DMS53 treated with DMSO at 0.1 percent for 48 hours (cell line): ENCODE measurements at regions not wholly inside any gene's neighbourhood (a gene's known extent, or its start where the extent isn't known, plus 50 kb on each side); places are given as distances from the start of the nearest gene placed in this dataset.
"Not testable (repeated sequence)": the region's sequence is repeated elsewhere in the genome, so short reads cannot be mapped to it uniquely, and the experiment has no call there.

ENCODE experiments used
- DNase-seq: peaks from one replicate; lab custom pipeline; 2025; ENCODE audit not compliant: unreplicated experiment; lab: John Stamatoyannopoulos, UW

DNA sequence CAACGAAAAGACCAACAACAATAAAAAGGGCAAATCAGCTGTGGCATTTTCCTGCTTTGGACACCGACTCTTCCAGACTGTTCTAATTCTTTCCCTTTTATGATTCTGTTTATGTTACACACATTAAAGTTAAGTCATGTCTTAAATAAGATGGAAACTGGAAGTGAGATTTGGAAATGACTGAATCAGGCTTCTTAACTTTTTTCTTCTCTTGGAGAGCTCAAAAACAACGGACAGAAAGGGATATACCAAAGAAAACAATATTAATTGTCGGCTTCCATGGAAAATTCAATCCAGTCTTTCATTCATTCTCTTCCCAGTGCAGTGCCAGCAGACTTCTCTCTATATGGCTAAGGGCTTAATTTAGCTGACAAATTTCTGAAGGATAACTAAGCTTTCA is 214.9 kb upstream of the DDHD1 start:
- no peak for DNase-seq

DNA sequence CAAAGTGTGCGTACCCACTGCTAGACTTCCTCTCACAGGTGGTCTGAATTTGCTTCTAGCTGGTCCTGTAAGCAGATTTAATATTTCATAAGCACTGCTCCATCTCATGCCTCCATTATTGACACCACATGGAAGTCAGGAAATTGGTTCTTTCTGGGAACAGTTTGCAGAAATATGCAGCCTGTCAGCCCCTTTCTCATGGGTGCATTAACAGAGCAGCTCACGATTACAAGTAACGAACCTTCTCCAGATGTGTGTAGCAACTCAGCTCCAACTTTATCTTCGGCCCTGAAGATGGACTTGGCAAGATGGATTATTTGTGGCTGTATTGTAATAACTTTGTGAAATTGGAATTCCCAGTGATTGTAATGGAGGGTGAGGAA is 214.5 kb upstream of the DDHD1 start:
- no peak for DNase-seq

DNA sequence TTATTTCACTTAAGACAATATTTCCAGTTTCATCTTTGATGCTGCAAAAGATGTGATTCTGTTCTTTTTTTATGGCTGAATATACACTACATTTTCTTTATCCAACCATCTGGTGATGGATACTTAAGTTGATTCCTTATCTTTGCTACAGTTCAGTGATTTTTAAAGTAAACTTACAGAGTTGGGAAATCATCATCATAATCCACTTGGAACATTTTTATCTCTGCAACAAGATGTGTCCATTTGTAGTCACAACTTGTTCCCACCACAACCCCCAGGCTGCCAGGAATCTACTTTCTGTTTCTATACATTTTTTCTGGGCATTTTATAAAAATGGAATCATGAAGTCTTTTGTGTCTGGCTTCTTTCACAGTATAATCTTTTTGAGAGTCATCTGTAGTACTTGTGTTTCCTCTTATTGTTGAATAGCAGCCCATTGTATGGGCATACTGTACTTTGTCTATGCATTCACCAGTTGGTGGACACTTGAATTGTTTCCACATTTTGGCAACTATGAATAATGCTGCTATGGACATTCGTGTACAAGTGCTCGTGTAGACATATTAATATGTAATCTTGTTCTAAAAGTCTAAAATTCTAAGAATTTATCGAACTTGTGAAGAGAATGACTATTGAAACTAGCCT is 212.5 kb upstream of the DDHD1 start:
- no peak for DNase-seq

DNA sequence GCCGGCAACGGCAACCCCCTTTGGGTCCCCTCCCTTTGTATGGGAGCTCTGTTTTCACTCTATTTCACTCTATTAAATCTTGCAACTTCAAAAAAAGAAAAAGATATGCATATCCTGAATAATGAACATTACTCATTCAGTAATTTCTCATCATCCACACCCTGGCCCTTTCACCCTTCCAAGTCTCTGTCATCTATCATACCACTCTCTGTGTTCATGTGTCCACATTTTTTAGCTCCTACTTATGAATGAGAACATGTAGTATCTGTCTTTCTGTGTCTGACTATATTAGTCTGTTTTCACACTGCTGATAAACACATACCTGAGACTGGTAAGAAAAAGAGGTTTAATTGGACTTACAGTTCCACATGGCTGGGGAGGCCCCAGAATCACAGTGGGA is 209.8 kb upstream of the DDHD1 start:
- DNase-seq, result not testable (repeated sequence)

DNA sequence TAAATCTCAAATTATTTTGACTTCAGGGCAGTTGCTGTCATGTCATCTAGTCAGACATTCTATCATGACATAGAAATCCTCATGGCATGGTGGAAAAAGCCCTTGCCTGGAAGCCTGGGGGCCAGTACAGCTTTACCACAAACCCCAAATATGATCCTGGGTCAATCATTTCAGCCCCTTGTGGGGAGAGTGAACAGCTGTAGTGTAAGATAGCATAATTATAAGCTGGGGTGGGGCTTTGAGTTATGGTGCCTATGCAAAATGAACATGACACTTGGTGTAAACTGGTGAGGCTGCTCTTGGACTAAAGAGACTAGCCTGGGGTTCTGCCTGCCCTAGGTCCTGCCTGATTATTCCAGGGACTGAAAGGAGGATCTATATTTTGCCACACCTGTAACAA is 207.7 kb upstream of the DDHD1 start:
- DNase-seq, result no peak

DNA sequence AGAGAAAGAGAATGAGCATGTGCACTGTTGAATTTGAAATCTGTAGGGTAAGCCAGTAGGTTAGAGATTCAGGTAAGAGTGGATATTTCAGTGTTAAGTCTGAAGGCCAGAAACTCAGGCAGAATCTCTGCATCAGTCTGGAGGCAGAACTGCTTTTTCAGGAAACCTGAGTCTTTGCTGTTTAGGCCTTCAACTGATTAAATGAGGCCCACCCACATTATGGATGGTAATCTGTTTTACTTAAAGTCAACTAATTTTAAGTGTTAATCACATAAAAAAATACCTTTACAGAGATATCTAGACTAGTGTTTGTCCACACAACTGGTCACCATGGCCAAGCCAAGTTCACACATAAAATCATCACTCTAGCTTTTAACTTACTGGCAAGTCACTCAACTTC is 205.0 kb upstream of the DDHD1 start:
- no peak for DNase-seq

DNA sequence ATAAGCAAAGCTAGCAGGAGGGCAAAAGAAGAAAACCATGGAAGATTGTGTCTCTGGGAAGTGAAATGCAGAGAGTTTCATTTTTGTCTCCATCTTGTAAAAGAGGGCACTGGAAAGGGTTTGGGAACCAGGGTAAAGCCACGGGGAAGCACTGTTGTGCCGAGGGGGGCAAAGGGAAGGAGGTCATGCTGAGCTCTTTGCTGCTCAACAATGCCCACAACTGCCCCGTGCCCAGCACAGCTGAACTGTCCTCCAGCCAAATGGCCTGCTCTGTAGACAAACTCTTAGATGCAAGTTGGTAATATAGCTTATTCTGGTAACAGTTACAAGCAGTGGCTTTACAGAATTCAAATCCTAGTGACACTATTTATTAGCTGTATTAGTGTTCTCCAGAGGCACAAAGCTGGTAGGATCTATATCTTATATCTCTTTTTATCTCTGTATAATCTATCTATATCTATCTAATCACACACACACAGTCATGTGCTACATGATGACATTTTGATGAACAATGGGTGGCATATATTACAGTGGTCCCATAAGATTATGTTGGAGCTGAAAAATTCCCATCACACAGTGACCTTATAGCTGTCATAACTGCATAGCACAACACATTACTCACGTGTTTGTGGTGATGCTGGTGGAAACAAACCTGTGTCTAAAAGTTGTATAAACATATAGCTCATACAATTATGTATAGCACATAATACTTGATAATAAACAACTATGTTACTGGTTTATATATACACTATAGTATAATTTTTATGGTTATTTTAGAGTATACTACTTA is 203.4 kb upstream of the DDHD1 start:
- DNase-seq, result no peak

DNA sequence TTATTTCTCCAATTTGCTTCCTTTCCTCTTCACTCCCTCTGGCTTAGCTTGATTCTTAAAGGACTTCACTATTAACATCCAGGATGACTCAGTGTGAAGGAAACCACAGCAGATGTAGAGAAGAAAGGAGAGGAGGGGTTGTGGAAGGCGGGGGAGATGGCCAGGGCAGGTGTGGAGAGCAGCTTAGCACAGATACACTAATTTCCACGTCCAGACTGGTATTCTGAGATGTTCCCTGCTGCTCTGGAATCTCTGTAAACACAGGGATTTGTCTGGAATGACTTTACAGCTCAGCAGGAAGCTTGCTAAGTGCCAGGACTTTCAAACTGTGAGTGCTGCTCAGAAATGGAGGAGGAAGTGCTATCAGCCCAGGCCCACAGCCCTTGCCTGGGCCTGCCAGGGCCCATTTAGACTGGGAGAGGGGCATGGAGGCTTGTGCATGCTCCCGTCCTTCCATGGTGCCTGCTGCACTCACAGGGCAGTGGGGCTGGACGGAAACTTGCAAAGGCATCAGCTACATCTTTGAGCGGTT is 202.5 kb upstream of the DDHD1 start:
- DNase-seq, result no peak

DNA sequence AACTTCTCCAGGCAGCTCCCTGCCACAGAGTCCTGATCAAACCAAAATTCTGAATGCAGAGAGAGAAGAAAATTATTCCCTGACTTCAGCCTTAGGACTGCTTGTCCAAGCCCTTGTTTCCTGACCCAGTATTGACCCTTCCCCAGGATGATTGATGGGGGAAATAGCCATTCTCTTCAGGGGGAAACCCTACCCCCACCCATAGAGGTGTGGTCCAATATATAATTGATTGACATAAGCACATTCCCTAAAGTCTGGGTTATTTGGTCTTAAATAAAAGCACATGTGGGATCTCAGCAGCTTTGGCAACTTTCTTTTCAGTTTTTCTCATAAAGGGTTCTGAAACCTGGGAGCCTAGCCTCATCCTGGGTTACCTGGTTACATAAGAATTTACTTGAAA is 201.2 kb upstream of the DDHD1 start:
- no peak for DNase-seq

DNA sequence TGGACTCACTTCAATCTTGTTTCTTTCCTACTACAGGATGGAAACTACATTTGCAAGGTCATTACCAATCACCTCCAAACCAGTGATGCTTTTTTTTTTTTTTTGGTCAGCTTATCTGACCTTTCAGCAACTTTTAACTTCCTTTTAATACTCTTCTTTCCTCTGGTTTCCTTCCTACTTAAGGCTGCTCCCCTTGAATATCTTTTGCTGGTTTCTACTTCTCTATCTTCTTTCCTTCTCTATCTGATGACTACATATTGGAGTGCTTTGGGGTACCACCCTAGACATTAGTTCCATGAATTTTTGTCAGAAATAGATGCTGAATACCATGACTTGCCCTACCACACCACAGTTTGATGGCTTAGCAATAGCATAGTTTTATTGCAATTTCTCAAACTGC is 197.7 kb upstream of the DDHD1 start:
- DNase-seq, result no peak

DNA sequence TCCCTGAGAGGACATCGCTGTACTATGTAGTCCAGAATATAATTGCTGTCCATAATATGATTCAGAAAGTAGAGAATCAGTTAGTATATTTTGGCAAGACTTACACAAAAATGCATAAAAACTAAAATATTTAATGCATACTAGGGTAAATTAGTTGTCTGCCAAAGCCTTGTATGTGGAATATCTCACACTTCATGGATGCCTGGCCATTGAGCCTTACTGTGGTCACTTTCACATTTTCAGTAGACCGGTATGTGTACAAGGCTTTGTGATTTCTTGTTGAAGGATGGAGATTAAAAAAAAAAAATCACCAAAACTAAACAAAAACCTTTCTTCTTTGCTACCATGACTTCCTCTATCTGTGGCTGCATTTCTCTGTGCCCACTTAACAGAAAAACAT is 197.3 kb upstream of the DDHD1 start:
- no peak for DNase-seq

DNA sequence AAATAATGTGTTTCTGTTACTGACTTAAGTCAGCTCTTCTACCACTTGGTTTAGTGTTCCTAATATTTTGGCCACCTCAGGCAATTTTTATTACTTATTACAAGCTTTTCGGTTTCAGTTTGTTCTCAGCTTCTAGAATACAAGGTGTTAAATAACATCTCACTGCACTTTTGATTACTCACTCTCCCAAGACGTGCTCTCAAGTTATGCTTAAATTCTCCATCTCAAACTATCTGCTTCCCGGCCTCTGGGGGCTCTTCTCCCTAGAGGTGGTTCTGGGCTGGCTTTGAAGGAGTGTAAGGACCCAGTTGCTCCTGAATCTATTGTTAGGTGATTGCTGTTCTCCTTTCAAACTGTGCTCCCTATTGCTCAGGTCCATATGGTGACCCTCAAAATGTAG is 193.9 kb upstream of the DDHD1 start:
- no peak for DNase-seq

DNA sequence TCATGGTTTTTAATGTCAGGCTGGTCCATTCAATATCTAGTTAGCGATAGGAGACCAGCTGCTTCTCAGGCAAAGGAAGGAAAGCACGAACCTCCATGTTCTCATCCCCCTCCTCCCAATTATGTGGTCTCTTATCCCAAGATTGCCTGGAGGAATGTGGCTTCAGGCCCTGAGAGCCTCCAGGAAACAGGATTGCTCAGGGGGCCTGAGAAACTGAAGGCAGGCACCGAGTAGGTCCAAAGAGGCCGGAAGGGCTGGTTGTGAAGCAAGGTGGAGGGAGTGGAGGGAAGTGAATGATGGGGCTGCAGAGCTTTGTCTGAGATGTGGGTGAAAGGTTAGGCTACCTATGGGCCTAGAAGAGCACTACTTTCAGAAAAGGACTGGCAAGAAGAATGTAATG is 188.2 kb upstream of the DDHD1 start:
- DNase-seq, result no peak

DNA sequence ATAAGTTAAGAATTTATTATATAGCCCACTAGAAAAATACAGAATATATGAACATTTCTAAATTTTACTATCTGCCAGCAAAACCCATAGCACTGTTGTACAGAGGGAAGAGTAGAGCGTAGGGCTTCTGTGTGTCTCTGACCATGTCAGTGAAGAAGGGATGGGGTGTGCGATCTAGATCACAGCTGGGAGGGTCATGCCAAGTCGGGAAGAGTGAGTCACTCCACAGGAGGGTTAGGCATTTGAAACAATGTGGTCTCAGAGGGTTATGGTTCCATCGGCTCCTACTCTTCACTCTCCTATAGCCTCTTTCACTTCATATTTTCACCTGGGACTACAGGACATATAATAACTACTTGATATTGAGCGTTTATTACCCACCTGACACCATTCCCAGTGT is 185.1 kb upstream of the DDHD1 start:
- no peak for DNase-seq

DNA sequence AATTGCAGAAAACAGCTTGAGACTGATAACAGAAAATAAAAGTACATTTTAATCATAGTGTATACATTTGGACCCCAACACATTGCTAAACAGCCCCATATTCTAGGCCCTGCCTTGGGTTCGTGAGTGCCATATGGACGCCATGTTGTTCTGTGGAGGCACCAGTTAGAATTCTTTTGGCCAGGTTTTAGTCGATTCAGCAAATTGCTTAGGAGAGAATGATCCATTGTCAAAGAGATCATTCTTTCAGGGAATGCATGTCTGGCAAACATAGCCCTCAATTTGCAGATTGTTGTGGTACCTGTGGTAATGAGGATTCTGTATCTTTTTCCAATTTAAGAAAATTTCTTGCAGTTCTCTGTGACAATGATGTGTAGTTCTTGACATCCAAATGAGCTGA is 183.6 kb upstream of the DDHD1 start:
- DNase-seq, result no peak

DNA sequence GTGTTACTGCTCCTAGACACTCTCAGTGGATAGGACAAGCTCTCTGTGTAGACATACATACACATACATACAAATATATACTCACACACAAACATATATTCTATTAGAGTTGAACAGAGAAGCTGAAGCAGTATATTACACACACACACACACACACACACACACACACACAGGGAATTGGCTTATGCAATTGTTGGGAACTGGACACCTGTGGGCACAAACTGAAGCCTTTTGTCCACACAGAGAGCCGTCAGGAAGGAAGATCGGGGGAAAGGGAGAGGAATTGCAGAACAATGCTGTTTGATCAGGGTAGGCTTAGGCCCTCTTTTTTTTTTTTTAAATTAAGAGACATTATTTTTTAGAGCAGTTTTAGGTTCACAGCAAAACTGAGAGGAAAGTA is 180.7 kb upstream of the DDHD1 start:
- no peak for DNase-seq

DNA sequence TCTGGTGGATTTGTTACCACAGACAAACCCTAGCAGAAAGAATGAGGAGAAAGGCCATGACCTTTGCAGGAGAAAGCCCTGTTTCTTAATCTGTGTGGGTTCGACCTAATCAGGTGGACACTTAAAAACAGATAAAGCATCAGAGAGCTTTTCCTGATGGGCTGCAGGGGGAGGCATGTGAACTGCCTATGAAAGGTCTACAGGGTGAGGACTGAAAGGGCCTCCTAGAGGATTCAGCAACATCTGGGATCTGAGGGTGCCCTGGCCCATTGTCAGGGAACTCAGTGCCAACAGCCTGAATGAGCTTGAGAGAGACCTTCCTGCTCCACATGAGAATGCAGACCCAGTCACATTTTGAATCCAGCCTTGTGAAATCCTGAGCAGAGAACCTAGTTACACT is 178.8 kb upstream of the DDHD1 start:
- DNase-seq, result no peak

DNA sequence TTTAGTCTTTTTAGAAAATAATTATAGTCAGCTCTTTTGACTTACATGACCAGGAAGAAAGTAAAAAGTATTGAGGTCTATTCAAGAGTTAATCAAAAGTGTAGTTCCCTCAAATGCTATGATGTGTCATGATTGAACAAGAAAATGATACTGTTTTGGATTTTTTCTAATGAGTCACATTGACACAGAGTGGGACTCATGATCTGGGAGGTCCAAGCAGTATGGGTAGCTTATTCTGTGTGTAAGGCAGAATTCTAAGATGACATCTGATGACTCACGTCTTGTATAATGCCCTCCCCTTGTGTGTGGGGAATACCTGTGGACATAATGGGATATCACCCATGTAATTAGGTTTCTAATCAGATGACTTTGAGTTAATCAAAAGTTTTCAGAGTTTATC is 178.1 kb upstream of the DDHD1 start:
- no peak for DNase-seq

DNA sequence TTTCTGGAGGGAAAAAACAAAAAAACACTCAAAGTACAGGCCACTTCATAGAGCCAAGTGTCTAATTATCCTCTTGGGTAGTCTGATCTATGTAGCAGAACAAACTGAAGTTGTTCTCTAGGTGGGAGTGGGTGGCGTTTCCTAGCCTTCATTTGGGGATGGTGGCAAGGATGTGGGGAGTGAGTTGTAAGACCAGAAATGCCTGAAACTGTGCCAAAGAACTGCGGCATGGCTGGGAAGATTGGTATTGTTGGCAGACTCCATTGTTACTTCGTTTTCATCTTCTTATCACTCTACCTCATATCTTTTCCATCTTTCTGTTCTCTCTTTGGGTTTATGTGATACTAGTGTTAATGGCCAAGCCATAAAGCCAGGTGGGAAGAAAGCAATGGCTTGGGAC is 177.3 kb upstream of the DDHD1 start:
- DNase-seq, result no peak

DNA sequence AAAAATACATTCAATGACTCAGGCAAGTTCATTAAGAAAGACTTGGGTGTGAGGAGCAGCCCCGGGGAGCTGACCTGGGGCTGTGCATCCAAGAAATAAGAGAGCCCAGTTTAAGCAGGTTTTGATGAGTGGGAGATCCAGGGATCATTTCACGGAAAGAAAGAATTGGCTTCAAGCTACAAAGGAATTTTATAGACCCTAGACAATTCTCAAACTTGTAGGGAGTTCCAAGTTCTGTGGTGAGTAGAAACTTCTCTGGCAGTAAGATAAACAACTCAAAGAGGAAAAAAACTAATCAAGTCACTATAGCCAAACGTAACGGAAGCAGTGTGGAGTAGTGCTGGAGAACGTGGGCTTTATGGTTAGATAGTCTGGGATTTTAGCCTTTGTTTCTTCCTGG is 175.7 kb upstream of the DDHD1 start:
- no peak for DNase-seq

DNA sequence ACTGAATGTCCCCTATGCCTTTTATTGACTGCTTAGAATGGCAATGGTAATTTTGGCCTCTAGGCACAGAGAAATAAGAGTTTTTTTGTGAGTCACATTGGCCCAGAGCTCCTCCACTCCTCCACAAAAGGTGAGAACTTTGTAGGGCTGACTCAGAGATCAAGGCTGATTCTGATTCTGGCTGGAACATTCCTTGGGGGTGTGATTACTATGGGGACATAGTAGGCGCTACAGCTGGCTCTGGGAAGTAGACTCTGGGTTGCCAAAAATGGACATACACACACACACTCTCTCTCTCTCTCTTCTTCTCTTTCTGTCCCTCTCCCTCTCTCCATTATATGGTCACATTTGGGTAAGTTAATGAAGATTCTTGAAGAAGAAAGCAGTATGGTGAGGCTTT is 174.6 kb upstream of the DDHD1 start:
- DNase-seq, result no peak

DNA sequence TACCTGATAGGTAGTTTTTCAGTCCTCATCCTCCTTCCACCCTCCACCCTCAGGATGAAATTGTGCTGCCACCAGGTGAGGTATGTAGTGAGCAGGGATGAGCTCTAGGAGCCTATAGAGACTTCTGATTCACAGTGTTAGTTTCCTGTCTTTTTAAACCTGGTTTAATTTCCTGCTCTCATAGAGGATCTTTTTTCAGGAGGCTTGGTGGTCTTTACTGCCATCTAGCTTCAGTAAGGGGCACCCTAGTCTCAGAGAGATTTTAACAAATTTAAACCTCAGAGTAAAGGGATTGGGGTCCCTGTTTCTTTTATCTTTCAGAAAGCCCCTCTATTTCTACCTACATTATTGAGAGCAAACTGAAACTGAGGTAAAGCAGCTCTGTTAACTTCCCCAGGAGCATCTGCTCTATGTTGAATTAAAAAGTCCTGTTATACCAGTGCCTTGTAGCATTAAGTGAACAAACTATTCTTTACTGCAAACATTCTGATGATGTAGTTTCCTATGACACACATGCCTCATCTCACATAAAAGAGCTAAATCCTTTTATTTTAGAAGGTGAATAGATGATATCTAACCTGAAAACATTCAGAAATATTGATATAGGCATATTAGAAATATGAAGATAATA is 172.2 kb upstream of the DDHD1 start:
- no peak for DNase-seq
